IMR-90 (cell line): ENCODE measurements at regions not wholly inside any gene's neighbourhood (a gene's known extent, or its start where the extent isn't known, plus 50 kb on each side); places are given as distances from the start of the nearest gene placed in this dataset.

Experiments used
- ATAC-seq: fragments of 200-7000 bp; cut with Tn5 transposase; 2 replicates; pipeline ENCODE4 v1.9.1; 2020; ENCODE audit warnings: low read depth, mild to moderate bottlenecking, moderate library complexity
- BruUV-seq: library from RNA; stranded (reverse); fragments of 400-500 nt; replicated peaks from 2 replicates; lab custom pipeline; 2021; lab: Mats Ljungman, UMichigan
- CTCF ChIA-PET: fragments of 300-600 bp; formaldehyde crosslinking; extraction: SDS; loops from one replicate; lab custom pipeline; 2021; ENCODE audit warnings: antibody characterized with exemption; lab: Yijun Ruan, JAX
- POLR2A ChIA-PET: fragments of 300-600 bp; sonication (Branson Sonifier 250); formaldehyde crosslinking; loops from one replicate; lab custom pipeline; 2022; ENCODE audit warnings: antibody characterized with exemption; ENCODE audit not compliant: unreplicated experiment; lab: Charles Lee
- DNase-seq: peaks from one replicate; pipeline ENCODE4 v3.0.0; 2013
- H2AFZ ChIP-seq: replicated peaks from 2 replicates; pipeline ENCODE3; 2013; ENCODE audit warnings: low read length, mild to moderate bottlenecking; ENCODE audit not compliant: poor library complexity
- H2AK5ac ChIP-seq: 2 replicates; pipeline ENCODE4 v1.6.1; 2013; ENCODE audit warnings: low read depth, low read length, inconsistent platforms
- H2AK9ac ChIP-seq: replicated peaks from 2 replicates; pipeline ENCODE3; 2013; ENCODE audit warnings: mild to moderate bottlenecking, low read depth, low read length, moderate library complexity; ENCODE audit not compliant: poor library complexity
- H2BK120ac ChIP-seq: 2 replicates; pipeline ENCODE4 v1.6.1; 2013; ENCODE audit warnings: low read depth, low read length, inconsistent platforms
- H2BK15ac ChIP-seq: 3 replicates; pipeline ENCODE4 v1.6.1; 2013; ENCODE audit warnings: low read depth, low read length, inconsistent platforms
- H2BK20ac ChIP-seq: 2 replicates; pipeline ENCODE4 v1.6.1; 2013; ENCODE audit warnings: low read depth, mild to moderate bottlenecking, inconsistent platforms, low read length, moderate library complexity
- H2BK5ac ChIP-seq: 2 replicates; pipeline ENCODE4 v1.6.1; 2013; ENCODE audit warnings: mild to moderate bottlenecking, low read depth, low read length, inconsistent platforms; ENCODE audit not compliant: poor library complexity, severe bottlenecking
- H3K14ac ChIP-seq: replicated peaks from 2 replicates; pipeline ENCODE4 v1.6.1; 2013; ENCODE audit warnings: low read depth, low read length, inconsistent platforms
- H3K18ac ChIP-seq: 2 replicates; pipeline ENCODE4 v1.6.1; 2013; ENCODE audit warnings: low read depth, low read length, control low read depth
- H3K23ac ChIP-seq: 2 replicates; pipeline ENCODE4 v1.6.1; 2013; ENCODE audit warnings: low read depth, low read length, inconsistent platforms
- H3K27ac ChIP-seq: 2 replicates; pipeline ENCODE4 v1.5.1; 2013; ENCODE audit warnings: mild to moderate bottlenecking, control low read depth, low read length; ENCODE audit not compliant: insufficient read depth
- H3K27me3 ChIP-seq: 2 replicates; pipeline ENCODE4 v1.6.1; 2013; ENCODE audit warnings: low read length; ENCODE audit not compliant: control insufficient read depth, insufficient read depth
- H3K36me3 ChIP-seq: 2 replicates; pipeline ENCODE4 v1.6.1; 2013; ENCODE audit warnings: low read length, mixed read lengths; ENCODE audit not compliant: control insufficient read depth, insufficient read depth
- H3K4ac ChIP-seq: 2 replicates; pipeline ENCODE4 v1.6.1; 2013; ENCODE audit warnings: low read depth, low read length, inconsistent platforms
- H3K4me1 ChIP-seq: 2 replicates; pipeline ENCODE4 v1.6.1; 2013; ENCODE audit warnings: low read length, mixed read lengths; ENCODE audit not compliant: control insufficient read depth, insufficient read depth
- H3K4me2 ChIP-seq: 2 replicates; pipeline ENCODE4 v1.6.1; 2013; ENCODE audit warnings: low read depth, mild to moderate bottlenecking, control low read depth, low read length, moderate library complexity
- H3K4me3 ChIP-seq: 2 replicates; pipeline ENCODE4 v1.5.1; 2013; ENCODE audit warnings: low read depth, mild to moderate bottlenecking, control low read depth, low read length, moderate library complexity; ENCODE audit not compliant: insufficient read depth
- H3K56ac ChIP-seq: 2 replicates; pipeline ENCODE4 v1.6.1; 2013; ENCODE audit warnings: low read length, inconsistent platforms; ENCODE audit not compliant: insufficient read depth; ENCODE audit errors: extremely low read depth
- H3K79me1 ChIP-seq, 2 experiments: 2 replicates each; pipeline ENCODE4 v1.6.1; 2013; ENCODE audit warnings: low read length in 2 of 2, inconsistent platforms in 1 of 2, low read depth in 1 of 2
- H3K9ac ChIP-seq: 2 replicates; pipeline ENCODE4 v1.6.1; 2013; ENCODE audit warnings: low read depth, low read length, control low read depth
- H3K9me1 ChIP-seq: 2 replicates; pipeline ENCODE4 v1.6.1; 2013; ENCODE audit warnings: low read length, inconsistent platforms; ENCODE audit not compliant: insufficient read depth
- H3K9me3 ChIP-seq: 2 replicates; pipeline ENCODE4 v1.6.1; 2013; ENCODE audit warnings: low read length; ENCODE audit not compliant: control insufficient read depth, insufficient read depth
- H4K20me1 ChIP-seq: 2 replicates; pipeline ENCODE4 v1.6.1; 2013; ENCODE audit warnings: low read length, inconsistent platforms; ENCODE audit not compliant: insufficient read depth
- H4K5ac ChIP-seq: 2 replicates; pipeline ENCODE4 v1.6.1; 2013; ENCODE audit warnings: mild to moderate bottlenecking, low read depth, low read length, control low read depth
- H4K8ac ChIP-seq, 2 experiments: 2 replicates each; pipeline ENCODE4 v1.6.1; 2013; ENCODE audit warnings: low read depth in 2 of 2, low read length in 2 of 2, control low read depth in 1 of 2, inconsistent platforms in 1 of 2
- H4K91ac ChIP-seq: 2 replicates; pipeline ENCODE4 v1.6.1; 2013; ENCODE audit warnings: low read depth, low read length, inconsistent platforms; ENCODE audit not compliant: insufficient read depth
- MXI1 ChIP-seq: IDR thresholded peaks from 2 replicates; pipeline ENCODE4 v1.6.1; 2012; ENCODE audit warnings: low read depth, mild to moderate bottlenecking, low read length, moderate library complexity, borderline replicate concordance
- NFE2L2 ChIP-seq: fragments of 150-350 bp; IDR thresholded peaks from 2 replicates; pipeline ENCODE4 v1.6.1; 2016; ENCODE audit warnings: low read depth, mild to moderate bottlenecking, low read length
- WGBS, 2 experiments: methylation state at CpG; one replicate each; pipeline versions ENCODE4 v1.1.5 to v1.1.7; 2013; ENCODE audit warnings: missing lambda C conversion rate in 2 of 2; ENCODE audit not compliant: insufficient read length in 1 of 2; ENCODE audit errors: extremely low coverage in 2 of 2; 5-methylcytosine and 5-hydroxymethylcytosine counted together
- dilution Hi-C: fragments of 300-500 bp; cut with HindIII; formaldehyde crosslinking; loops from one replicate; pipeline ENCODE4 v1.14.3; 2018; ENCODE audit warnings: low sequenced_read_pairs; ENCODE audit not compliant: unreplicated experiment
- in situ Hi-C: fragments of 300-500 bp; cut with MboI; formaldehyde crosslinking; loops from 3 replicates; pipeline ENCODE4 v1.14.3; 2019; ENCODE audit warnings: low sequenced_read_pairs, inconsistent platforms, mixed read lengths
- intact Hi-C: fragments of 100-400 bp; cut with micrococcal nuclease; formaldehyde crosslinking; loops from 2 replicates; pipeline ENCODE4 v1.10.0; 2022

- Histone ChIP-seq H4K8ac (no peak overlapping the region), H3K23ac (no peak overlapping the region), H2BK5ac (no peak overlapping the region), H3K36me3 (no peaks in the 10 kb centered on the region), H4K5ac (no peak overlapping the region), H3K4ac (no peak overlapping the region), H4K20me1 (no peaks in the 10 kb centered on the region), H2BK15ac (no peak overlapping the region), H3K9me3 (0 out of 2 replicates have a peak, but pooled peaks cover 4% of the 10 kb centered on the region), H3K79me1 (no peaks in the 10 kb centered on the region), H3K4me3 (no peak overlapping the region), H2BK120ac (no peak overlapping the region), H3K9me1 (no peaks in the 10 kb centered on the region), H2BK20ac (no peak overlapping the region), H2AK5ac (no peak overlapping the region), H3K56ac (no peak overlapping the region), H3K27ac (no peak overlapping the region), H2AFZ (no peak overlapping the region), H3K4me2 (no peak overlapping the region), H3K9ac (no peak overlapping the region), H3K27me3 (no peaks in the 10 kb centered on the region), H2AK9ac (no peak overlapping the region), H3K4me1 (no peaks in the 10 kb centered on the region), H3K14ac (no peak overlapping the region), H3K18ac (no peak overlapping the region), H4K91ac (no peak overlapping the region)
- TF ChIP-seq NFE2L2 = no peak
- TF ChIP-seq MXI1 = no peak
- no peak for ATAC-seq
- dilution Hi-C loops = no loop called here
- POLR2A ChIA-PET = no interaction called here
- no TSS peak for BruUV-seq
- in situ Hi-C loops = no loop called here
- intact Hi-C loops = no loop called here
- no peak for DNase-seq
- 33% methylated on average over 1 of the region's 7 CpGs; no CpG with 5 or more reads in 1 of the 2 experiments for WGBS, 2 experiments
- CTCF ChIA-PET = no interaction called here
Measured at GRCh38 chrX:144494074-144494473, 610.2 kb downstream of the UBE2NL start.
